ENCODE measurements at regions not wholly inside any gene's neighbourhood (a gene's known extent, or its start where the extent isn't known, plus 50 kb on each side); places are given as distances from the start of the nearest gene placed in this dataset.

- TF ChIP-seq, protein P1, sequence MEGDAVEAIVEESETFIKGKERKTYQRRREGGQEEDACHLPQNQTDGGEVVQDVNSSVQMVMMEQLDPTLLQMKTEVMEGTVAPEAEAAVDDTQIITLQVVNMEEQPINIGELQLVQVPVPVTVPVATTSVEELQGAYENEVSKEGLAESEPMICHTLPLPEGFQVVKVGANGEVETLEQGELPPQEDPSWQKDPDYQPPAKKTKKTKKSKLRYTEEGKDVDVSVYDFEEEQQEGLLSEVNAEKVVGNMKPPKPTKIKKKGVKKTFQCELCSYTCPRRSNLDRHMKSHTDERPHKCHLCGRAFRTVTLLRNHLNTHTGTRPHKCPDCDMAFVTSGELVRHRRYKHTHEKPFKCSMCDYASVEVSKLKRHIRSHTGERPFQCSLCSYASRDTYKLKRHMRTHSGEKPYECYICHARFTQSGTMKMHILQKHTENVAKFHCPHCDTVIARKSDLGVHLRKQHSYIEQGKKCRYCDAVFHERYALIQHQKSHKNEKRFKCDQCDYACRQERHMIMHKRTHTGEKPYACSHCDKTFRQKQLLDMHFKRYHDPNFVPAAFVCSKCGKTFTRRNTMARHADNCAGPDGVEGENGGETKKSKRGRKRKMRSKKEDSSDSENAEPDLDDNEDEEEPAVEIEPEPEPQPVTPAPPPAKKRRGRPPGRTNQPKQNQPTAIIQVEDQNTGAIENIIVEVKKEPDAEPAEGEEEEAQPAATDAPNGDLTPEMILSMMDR (IDR thresholded peaks at IDR 0.05), result no peak
- no peak for DNase-seq
- Histone ChIP-seq H3K4me1 (no peaks in the 10 kb centered on the region), H3K27ac (no peak overlapping the region), H3K27me3 (no peaks in the 10 kb centered on the region), H3K36me3 (no peaks in the 10 kb centered on the region), H3K9me3 (peaks cover 0 to 48% (median 29%) of the 10 kb centered on the region in 4 donors), H3K4me3 (no peak overlapping the region)
- intact Hi-C loops (cut with DNase I; ENCODE audit: low total_unique reads), result no loop called here
- WGBS, 5 donors, result 38 to 59% (median 53%) methylated on average over 3 of the region's 3 CpGs
These were observed 303.6 kb upstream of the PCDH7 start for GRCh38 chr4:30416547-30416946.

DNA sequence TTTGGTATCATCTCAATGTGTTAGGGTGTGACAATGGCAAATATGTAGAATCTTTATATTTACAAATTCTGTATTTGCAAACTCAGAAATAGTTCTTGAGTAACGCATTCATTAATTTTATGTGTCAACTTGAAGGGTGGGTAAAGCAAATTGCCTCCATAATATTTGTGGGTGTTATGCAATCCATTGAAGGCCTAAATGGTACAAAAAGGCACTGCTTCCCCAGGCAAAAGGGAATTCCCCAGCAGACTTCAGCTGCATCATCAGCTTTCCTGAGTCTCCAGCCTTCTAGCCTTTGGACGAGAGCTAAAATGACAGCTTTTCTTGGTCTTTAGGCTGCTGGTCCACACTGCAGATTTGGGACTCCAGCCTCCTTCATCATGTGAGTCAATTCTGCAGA lies 292.2 kb upstream of the PCDH7 start:
- intact Hi-C loops (cut with DNase I; ENCODE audit: low total_unique reads), result no loop called here
- no peaks in the 10 kb centered on the region for H3K36me3 ChIP-seq
- 42 to 88% (median 69%) methylated on average over 2 of the region's 2 CpGs for WGBS, 5 donors
- no peak overlapping the region for H3K27ac ChIP-seq
- TF ChIP-seq, protein P1 (IDR thresholded peaks at IDR 0.05), result no peak
- TF ChIP-seq POLR2A (IDR thresholded peaks at IDR 0.05) (no peak), POLR2AphosphoS5 (IDR thresholded peaks at IDR 0.05) (no peak), EP300 (IDR thresholded peaks at IDR 0.05) (no peak)
- peaks cover 0 to 16% (median 9%) of the 10 kb centered on the region in 4 donors for H3K9me3 ChIP-seq
- H3K4me1 ChIP-seq, result no peaks in the 10 kb centered on the region
- DNase-seq, result no peak
- no peaks in the 10 kb centered on the region for H3K27me3 ChIP-seq
- H3K4me3 ChIP-seq, result no peak overlapping the region

- no peaks in the 10 kb centered on the region for H3K4me1 ChIP-seq
- intact Hi-C loops (cut with DNase I; ENCODE audit: low total_unique reads), result no loop called here
- no peaks in the 10 kb centered on the region for H3K36me3 ChIP-seq
- no peak overlapping the region for H3K4me3 ChIP-seq
- peak in 1 of 2 donors; percentile 41 for DNase-seq
- H3K9me3 ChIP-seq, result no peaks in the 10 kb centered on the region
- TF ChIP-seq POLR2AphosphoS5 (IDR thresholded peaks at IDR 0.05), result no peak
- H3K27ac ChIP-seq, result no peak overlapping the region
- WGBS, 5 donors, result 64 to 79% (median 72%) methylated on average over 6 of the region's 6 CpGs
- H3K27me3 ChIP-seq, result no peaks in the 10 kb centered on the region
These were observed 290.1 kb upstream of the PCDH7 start for GRCh38 chr4:30429813-30430761.

DNA sequence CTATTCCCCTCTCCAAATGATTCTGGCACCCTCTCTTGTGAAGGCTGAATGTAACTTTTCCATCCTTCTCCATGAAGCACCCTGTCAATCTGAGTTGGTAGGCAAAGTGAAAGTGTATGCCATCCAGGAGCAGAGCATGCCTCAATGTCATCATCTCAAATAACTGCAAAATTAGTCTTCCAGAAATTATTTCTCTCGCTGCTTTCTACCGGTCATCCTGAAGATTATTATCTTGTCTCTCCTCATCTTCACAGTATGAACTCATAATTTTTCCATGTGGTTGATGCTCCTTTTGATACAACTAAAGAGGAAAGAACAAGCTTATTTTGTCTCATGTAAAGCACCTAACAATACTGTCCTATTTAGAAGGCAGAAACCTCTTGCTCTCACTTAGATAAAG lies 285.5 kb upstream of the PCDH7 start:
- no peaks in the 10 kb centered on the region for H3K4me1 ChIP-seq
- H3K9me3 ChIP-seq, result no peaks in the 10 kb centered on the region
- TF ChIP-seq POLR2AphosphoS5 (IDR thresholded peaks at IDR 0.05) (no peak), EP300 (IDR thresholded peaks at IDR 0.05) (no peak), POLR2A (IDR thresholded peaks at IDR 0.05) (no peak)
- TF ChIP-seq, protein P1 (IDR thresholded peaks at IDR 0.05), result no peak
- intact Hi-C loops (cut with DNase I; ENCODE audit: low total_unique reads), result no loop called here
- H3K4me3 ChIP-seq, result no peak overlapping the region
- no peaks in the 10 kb centered on the region for H3K36me3 ChIP-seq
- H3K27ac ChIP-seq, result no peak overlapping the region
- DNase-seq, result no peak
- 38 to 46% (median 45%) methylated on average over 2 of the region's 2 CpGs for WGBS, 5 donors
- no peaks in the 10 kb centered on the region for H3K27me3 ChIP-seq

DNA sequence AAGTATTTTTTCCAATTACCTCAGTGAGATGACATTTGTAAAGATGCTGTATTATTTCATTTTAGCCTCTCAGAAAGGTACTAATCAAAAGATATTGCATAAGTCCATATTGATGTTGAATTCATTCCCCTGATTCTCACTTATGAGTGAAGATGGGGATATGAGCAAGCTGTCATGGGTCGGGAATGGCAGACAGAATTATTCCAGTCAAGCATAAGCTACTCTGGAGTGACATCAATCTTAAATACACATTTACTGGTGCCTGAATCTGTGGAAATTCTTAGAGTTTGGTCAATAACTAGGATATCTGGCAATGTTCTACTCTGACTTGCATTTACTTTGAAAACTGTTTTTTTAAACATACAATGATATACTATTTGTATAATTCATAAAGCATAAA lies 283.8 kb upstream of the PCDH7 start:
- no peaks in the 10 kb centered on the region for H3K9me3 ChIP-seq
- intact Hi-C loops (cut with DNase I; ENCODE audit: low total_unique reads), result no loop called here
- WGBS, 5 donors, result 63 to 76% (median 69%) methylated on average over 1 of the region's 1 CpG

More for the DNA sequence above, 283.8 kb upstream of the PCDH7 start:
- TF ChIP-seq, protein P1 (IDR thresholded peaks at IDR 0.05), result no peak
- no peak for TF ChIP-seq POLR2AphosphoS5 (IDR thresholded peaks at IDR 0.05)
- no peak for TF ChIP-seq POLR2A (IDR thresholded peaks at IDR 0.05)
- no peak for TF ChIP-seq EP300 (IDR thresholded peaks at IDR 0.05)
- no peaks in the 10 kb centered on the region for H3K36me3 ChIP-seq
- H3K4me3 ChIP-seq, result no peak overlapping the region
- no peaks in the 10 kb centered on the region for H3K4me1 ChIP-seq
- H3K27ac ChIP-seq, result no peak overlapping the region
- no peak for DNase-seq
- no peaks in the 10 kb centered on the region for H3K27me3 ChIP-seq
